DOHH2 (cell line): ENCODE measurements at regions not wholly inside any gene's neighbourhood (a gene's known extent, or its start where the extent isn't known, plus 50 kb on each side); places are given as distances from the start of the nearest gene placed in this dataset.

ENCODE experiments used
- EZH2phosphoT487 ChIP-seq: fragments of 200-600 bp; sonication (generic); IDR thresholded peaks from 2 replicates; pipeline ENCODE4 v1.6.1; 2017; ENCODE audit warnings: borderline replicate concordance, mild to moderate bottlenecking, antibody characterized with exemption, low read length, moderate library complexity, mixed read lengths
- TF ChIP-seq, protein P1 (sequence below): fragments of 200-600 bp; sonication (generic); IDR thresholded peaks from one replicate; pipeline ENCODE4 v1.5.1; 2014; ENCODE audit warnings: antibody characterized with exemption, mild to moderate bottlenecking, low read depth, low read length; ENCODE audit not compliant: poor library complexity, severe bottlenecking

DNA sequence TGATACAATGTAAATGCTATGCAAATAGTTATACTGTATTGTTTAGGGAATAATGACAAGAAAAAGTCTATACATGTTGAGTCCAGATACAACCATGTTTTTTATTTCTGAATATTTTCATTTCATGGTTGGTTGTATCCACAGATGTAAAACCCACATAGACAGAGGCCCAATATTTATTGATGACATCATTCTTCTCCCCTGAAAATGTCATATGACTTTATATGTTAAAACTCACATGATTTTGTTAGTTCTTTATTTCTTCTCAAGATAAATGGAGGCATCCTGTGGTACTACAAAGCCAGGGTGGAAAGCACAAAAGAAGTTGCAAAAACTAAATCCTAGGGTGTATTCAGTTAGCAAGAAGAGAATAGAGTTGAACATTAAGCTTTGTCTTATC lies 149.3 kb upstream of the GLRA2 start:
- TF ChIP-seq, protein P1, sequence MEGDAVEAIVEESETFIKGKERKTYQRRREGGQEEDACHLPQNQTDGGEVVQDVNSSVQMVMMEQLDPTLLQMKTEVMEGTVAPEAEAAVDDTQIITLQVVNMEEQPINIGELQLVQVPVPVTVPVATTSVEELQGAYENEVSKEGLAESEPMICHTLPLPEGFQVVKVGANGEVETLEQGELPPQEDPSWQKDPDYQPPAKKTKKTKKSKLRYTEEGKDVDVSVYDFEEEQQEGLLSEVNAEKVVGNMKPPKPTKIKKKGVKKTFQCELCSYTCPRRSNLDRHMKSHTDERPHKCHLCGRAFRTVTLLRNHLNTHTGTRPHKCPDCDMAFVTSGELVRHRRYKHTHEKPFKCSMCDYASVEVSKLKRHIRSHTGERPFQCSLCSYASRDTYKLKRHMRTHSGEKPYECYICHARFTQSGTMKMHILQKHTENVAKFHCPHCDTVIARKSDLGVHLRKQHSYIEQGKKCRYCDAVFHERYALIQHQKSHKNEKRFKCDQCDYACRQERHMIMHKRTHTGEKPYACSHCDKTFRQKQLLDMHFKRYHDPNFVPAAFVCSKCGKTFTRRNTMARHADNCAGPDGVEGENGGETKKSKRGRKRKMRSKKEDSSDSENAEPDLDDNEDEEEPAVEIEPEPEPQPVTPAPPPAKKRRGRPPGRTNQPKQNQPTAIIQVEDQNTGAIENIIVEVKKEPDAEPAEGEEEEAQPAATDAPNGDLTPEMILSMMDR = no peak
- TF ChIP-seq EZH2phosphoT487 = no peak
